ENCODE measurements at regions not wholly inside any gene's neighbourhood (a gene's known extent, or its start where the extent isn't known, plus 50 kb on each side); places are given as distances from the start of the nearest gene placed in this dataset.

DNA sequence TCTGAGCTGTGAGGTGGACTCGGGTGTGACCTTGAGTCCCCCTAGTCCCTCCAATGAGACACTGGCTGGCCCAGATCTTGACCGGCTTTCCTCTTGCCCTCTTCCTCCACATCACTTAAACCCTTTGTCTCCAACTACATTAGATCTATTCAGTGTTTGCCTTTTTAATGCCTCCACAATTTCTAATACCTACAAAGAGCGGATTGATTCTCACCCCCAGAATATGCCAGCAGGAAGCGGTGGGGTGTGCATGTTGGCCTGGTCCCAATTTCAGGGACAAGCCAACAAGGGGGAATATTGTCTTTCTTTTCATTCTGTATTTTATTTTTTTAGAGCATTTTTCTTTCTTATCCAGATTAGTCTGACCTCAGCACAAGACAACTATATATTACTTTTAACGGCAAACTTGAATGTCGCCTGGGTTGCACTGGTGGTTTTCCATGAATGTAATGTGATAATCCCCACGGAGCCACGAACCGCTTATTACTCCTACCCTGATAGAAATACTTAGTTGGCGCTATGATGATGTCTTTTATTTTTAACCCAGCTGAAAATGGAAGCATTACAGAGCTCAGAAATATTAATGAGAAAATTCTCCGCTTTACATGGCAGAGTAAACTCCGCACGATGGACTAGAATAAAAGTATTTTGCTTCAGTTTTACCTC lies 68.5 kb upstream of the MYO10 start:
- no peaks in the 10 kb centered on the region for H3K27me3 ChIP-seq (ENCODE audit: control insufficient read depth in 1 of 2, insufficient read depth in 1 of 2, low read length in 2 of 2)
- no peak overlapping the region for H2AK5ac ChIP-seq (ENCODE audit: low read length, severe bottlenecking)
- no peaks in the 10 kb centered on the region for H3K79me1 ChIP-seq (replicated peaks; ENCODE audit: low read length, poor library complexity, severe bottlenecking)
- H2BK15ac ChIP-seq (ENCODE audit: low read depth, poor library complexity, severe bottlenecking), result no peak overlapping the region
- no peak overlapping the region for H3K14ac ChIP-seq (ENCODE audit: low read length in 2 of 2)
- no peak overlapping the region for H4K8ac ChIP-seq (ENCODE audit: low read length)
- peak overlapping the region in 1 of 2 experiments; percentile 13 for H3K4ac ChIP-seq (ENCODE audit: low read depth in 1 of 2, low read length in 2 of 2)
- no peaks in the 10 kb centered on the region for H3K36me3 ChIP-seq (ENCODE audit: control insufficient read depth in 1 of 2, insufficient read depth in 2 of 2, low read depth in 1 of 2, low read length in 2 of 2)
- no peak overlapping the region for H3K9ac ChIP-seq (ENCODE audit: low read length)
- no peak overlapping the region for H2AFZ ChIP-seq (ENCODE audit: low read depth, low read length)
- no peak overlapping the region for H2BK5ac ChIP-seq (ENCODE audit: low read depth, low read length, poor library complexity, severe bottlenecking)
- H3K4me1 ChIP-seq (ENCODE audit: control insufficient read depth, insufficient read depth, low read depth, low read length), result peaks cover 3% of the 10 kb centered on the region
- no peak overlapping the region for H2BK12ac ChIP-seq (ENCODE audit: low read length in 2 of 2)
- DNase-seq, result no peak
- no peak overlapping the region for H3K27ac ChIP-seq (ENCODE audit: low read length, poor library complexity, severe bottlenecking)
- H2BK120ac ChIP-seq (ENCODE audit: low read depth, low read length), result peak overlapping the region; percentile 27
- no peak overlapping the region for H4K91ac ChIP-seq (ENCODE audit: low read length)
- H3K4me2 ChIP-seq (ENCODE audit: low read length, poor library complexity, severe bottlenecking), result no peak overlapping the region
- no peak overlapping the region for H3K4me3 ChIP-seq (ENCODE audit: insufficient read depth in 1 of 2, low read depth in 1 of 2, low read length in 2 of 2)
- 98% methylated on average over 12 of the region's 13 CpGs for WGBS
- no peaks in the 10 kb centered on the region for H3K9me3 ChIP-seq (ENCODE audit: control insufficient read depth, low read length)
- H3K18ac ChIP-seq (ENCODE audit: low read depth in 1 of 2, low read length in 2 of 2), result peak overlapping the region in 1 of 2 experiments; percentile 64
- H3K23ac ChIP-seq (ENCODE audit: low read length in 2 of 2), result peak overlapping the region in 1 of 2 experiments; percentile 42

DNA sequence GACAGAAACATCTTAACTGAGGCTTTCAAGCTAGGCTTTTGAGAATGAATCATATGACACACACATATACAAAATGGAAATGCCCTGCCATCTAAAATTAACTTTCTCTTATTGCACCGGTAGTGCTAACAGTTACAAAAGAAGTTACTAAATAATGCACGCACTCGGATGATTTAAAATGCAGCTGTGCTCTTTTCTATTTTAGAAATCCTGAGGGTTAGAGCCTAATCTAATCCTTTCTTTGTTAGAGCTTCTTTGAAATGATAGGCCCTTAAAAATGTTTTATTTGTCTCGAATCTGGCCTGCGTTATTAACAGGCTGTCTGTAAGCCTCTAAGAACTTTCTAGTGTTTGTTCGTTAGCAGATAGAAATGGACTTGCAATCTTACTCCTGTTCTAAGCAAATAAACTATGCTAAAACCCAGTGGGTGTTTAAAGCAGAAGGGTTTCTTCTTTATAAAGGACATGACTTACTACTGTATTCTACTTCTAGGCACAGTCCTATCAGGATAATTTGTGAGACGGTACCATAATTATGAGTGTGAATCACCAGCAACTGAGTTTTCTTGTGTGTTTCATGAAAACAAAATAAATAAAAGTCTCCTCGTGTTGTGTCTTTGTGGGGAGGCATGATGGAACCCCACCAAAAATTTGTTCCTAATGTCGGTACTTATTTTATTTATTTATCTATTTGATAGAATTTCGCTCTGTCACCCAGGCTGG lies 69.2 kb upstream of the MYO10 start:
- H3K27ac ChIP-seq (ENCODE audit: low read length, poor library complexity, severe bottlenecking), result no peak overlapping the region
- H3K4me3 ChIP-seq (ENCODE audit: insufficient read depth in 1 of 2, low read depth in 1 of 2, low read length in 2 of 2), result no peak overlapping the region
- H3K4ac ChIP-seq (ENCODE audit: low read depth in 1 of 2, low read length in 2 of 2), result no peak overlapping the region
- no peak overlapping the region for H3K4me2 ChIP-seq (ENCODE audit: low read length, poor library complexity, severe bottlenecking)
- H3K9ac ChIP-seq (ENCODE audit: low read length), result no peak overlapping the region
- H2BK120ac ChIP-seq (ENCODE audit: low read depth, low read length), result no peak overlapping the region
- no peak overlapping the region for H2BK12ac ChIP-seq (ENCODE audit: low read length in 2 of 2)
- H4K91ac ChIP-seq (ENCODE audit: low read length), result no peak overlapping the region
- H2BK15ac ChIP-seq (ENCODE audit: low read depth, poor library complexity, severe bottlenecking), result no peak overlapping the region
- H3K4me1 ChIP-seq (ENCODE audit: control insufficient read depth, insufficient read depth, low read depth, low read length), result peaks cover 3% of the 10 kb centered on the region
- H3K27me3 ChIP-seq (ENCODE audit: control insufficient read depth in 1 of 2, insufficient read depth in 1 of 2, low read length in 2 of 2), result no peaks in the 10 kb centered on the region
- no peak overlapping the region for H2AFZ ChIP-seq (ENCODE audit: low read depth, low read length)
- no peaks in the 10 kb centered on the region for H3K36me3 ChIP-seq (ENCODE audit: control insufficient read depth in 1 of 2, insufficient read depth in 2 of 2, low read depth in 1 of 2, low read length in 2 of 2)
- H3K79me1 ChIP-seq (replicated peaks; ENCODE audit: low read length, poor library complexity, severe bottlenecking), result no peaks in the 10 kb centered on the region
- no peak overlapping the region for H2AK5ac ChIP-seq (ENCODE audit: low read length, severe bottlenecking)
- H3K9me3 ChIP-seq (ENCODE audit: control insufficient read depth, low read length), result no peaks in the 10 kb centered on the region
- no peak for DNase-seq
- H4K8ac ChIP-seq (ENCODE audit: low read length), result no peak overlapping the region
- H3K14ac ChIP-seq (ENCODE audit: low read length in 2 of 2), result no peak overlapping the region
- no peak overlapping the region for H3K23ac ChIP-seq (ENCODE audit: low read length in 2 of 2)
- no peak overlapping the region for H2BK5ac ChIP-seq (ENCODE audit: low read depth, low read length, poor library complexity, severe bottlenecking)
- 80% methylated on average over 8 of the region's 10 CpGs for WGBS
- no peak overlapping the region for H3K18ac ChIP-seq (ENCODE audit: low read depth in 1 of 2, low read length in 2 of 2)

DNA sequence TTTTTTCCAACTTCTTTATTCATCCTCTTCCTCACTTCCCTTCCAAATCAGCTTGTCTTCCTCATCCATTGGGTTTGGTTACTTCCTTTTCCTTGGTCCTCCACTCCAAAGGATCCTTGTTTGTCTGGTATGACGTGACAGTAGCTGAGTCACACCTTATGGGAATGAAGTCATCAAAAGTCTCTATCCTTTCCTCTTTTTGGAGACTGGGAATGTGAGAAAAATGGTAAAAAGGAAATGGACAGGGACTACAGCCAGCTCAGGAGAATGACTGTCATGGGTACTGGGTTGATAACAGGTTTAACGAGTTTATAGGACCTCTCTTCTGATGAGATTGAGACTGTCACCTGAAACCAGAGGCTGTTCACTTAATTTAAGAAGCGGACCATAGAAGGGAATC lies 76.2 kb upstream of the MYO10 start:
- Histone ChIP-seq H3K4ac (ENCODE audit: low read depth in 1 of 2, low read length in 2 of 2) (no peak overlapping the region), H2AFZ (ENCODE audit: low read depth, low read length) (no peak overlapping the region), H3K27ac (ENCODE audit: low read length, poor library complexity, severe bottlenecking) (no peak overlapping the region), H2BK12ac (ENCODE audit: low read length in 2 of 2) (no peak overlapping the region), H2BK120ac (ENCODE audit: low read depth, low read length) (no peak overlapping the region), H3K36me3 (ENCODE audit: control insufficient read depth in 1 of 2, insufficient read depth in 2 of 2, low read depth in 1 of 2, low read length in 2 of 2) (no peaks in the 10 kb centered on the region), H3K4me3 (ENCODE audit: insufficient read depth in 1 of 2, low read depth in 1 of 2, low read length in 2 of 2) (no peak overlapping the region), H3K79me1 (replicated peaks; ENCODE audit: low read length, poor library complexity, severe bottlenecking) (no peaks in the 10 kb centered on the region), H2BK5ac (ENCODE audit: low read depth, low read length, poor library complexity, severe bottlenecking) (no peak overlapping the region), H3K14ac (ENCODE audit: low read length in 2 of 2) (no peak overlapping the region), H4K91ac (ENCODE audit: low read length) (no peak overlapping the region), H4K8ac (ENCODE audit: low read length) (no peak overlapping the region), H3K4me1 (ENCODE audit: control insufficient read depth, insufficient read depth, low read depth, low read length) (peaks cover 2% of the 10 kb centered on the region), H2BK15ac (ENCODE audit: low read depth, poor library complexity, severe bottlenecking) (no peak overlapping the region), H3K9ac (ENCODE audit: low read length) (no peak overlapping the region), H3K27me3 (ENCODE audit: control insufficient read depth in 1 of 2, insufficient read depth in 1 of 2, low read length in 2 of 2) (no peaks in the 10 kb centered on the region), H3K18ac (ENCODE audit: low read depth in 1 of 2, low read length in 2 of 2) (no peak overlapping the region), H3K23ac (ENCODE audit: low read length in 2 of 2) (no peak overlapping the region), H2AK5ac (ENCODE audit: low read length, severe bottlenecking) (no peak overlapping the region), H3K9me3 (ENCODE audit: control insufficient read depth, low read length) (no peaks in the 10 kb centered on the region), H3K4me2 (ENCODE audit: low read length, poor library complexity, severe bottlenecking) (no peak overlapping the region)
- peak; percentile 39 for DNase-seq
- 58% methylated on average over 3 of the region's 3 CpGs for WGBS

DNA sequence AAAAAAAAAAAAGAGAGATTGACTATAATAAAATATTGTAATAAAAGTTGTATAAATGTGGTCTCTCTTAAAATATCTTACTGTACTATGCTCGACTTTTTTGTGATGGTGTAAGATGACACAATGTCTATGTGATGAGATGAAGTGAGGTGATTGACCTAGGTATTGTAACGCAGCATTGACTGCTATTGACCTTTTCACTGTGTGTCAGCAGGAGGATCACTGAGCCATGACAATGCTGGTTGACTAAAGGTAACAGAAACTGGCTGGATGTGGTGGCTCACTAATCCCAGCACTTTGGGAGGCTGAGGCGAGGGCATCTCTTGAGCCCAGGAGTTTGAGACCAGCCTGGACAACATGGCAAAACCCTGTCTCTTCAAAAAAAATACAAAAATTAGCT lies 78.6 kb upstream of the MYO10 start:
- no peak for DNase-seq
- Histone ChIP-seq H3K4me3 (ENCODE audit: insufficient read depth in 1 of 2, low read depth in 1 of 2, low read length in 2 of 2) (no peak overlapping the region), H3K9ac (ENCODE audit: low read length) (no peak overlapping the region), H3K4me1 (ENCODE audit: control insufficient read depth, insufficient read depth, low read depth, low read length) (peaks cover 2% of the 10 kb centered on the region), H2BK5ac (ENCODE audit: low read depth, low read length, poor library complexity, severe bottlenecking) (no peak overlapping the region), H2BK12ac (ENCODE audit: low read length in 2 of 2) (peak overlapping the region in 1 of 2 experiments; percentile 5), H3K36me3 (ENCODE audit: control insufficient read depth in 1 of 2, insufficient read depth in 2 of 2, low read depth in 1 of 2, low read length in 2 of 2) (no peaks in the 10 kb centered on the region), H4K8ac (ENCODE audit: low read length) (no peak overlapping the region), H3K18ac (ENCODE audit: low read depth in 1 of 2, low read length in 2 of 2) (no peak overlapping the region), H3K27ac (ENCODE audit: low read length, poor library complexity, severe bottlenecking) (no peak overlapping the region), H2AFZ (ENCODE audit: low read depth, low read length) (no peak overlapping the region), H4K91ac (ENCODE audit: low read length) (no peak overlapping the region), H3K9me3 (ENCODE audit: control insufficient read depth, low read length) (no peaks in the 10 kb centered on the region), H3K4ac (ENCODE audit: low read depth in 1 of 2, low read length in 2 of 2) (no peak overlapping the region), H3K14ac (ENCODE audit: low read length in 2 of 2) (no peak overlapping the region), H3K23ac (ENCODE audit: low read length in 2 of 2) (no peak overlapping the region), H2AK5ac (ENCODE audit: low read length, severe bottlenecking) (no peak overlapping the region), H3K27me3 (ENCODE audit: control insufficient read depth in 1 of 2, insufficient read depth in 1 of 2, low read length in 2 of 2) (no peaks in the 10 kb centered on the region), H2BK15ac (ENCODE audit: low read depth, poor library complexity, severe bottlenecking) (no peak overlapping the region), H3K79me1 (replicated peaks; ENCODE audit: low read length, poor library complexity, severe bottlenecking) (no peaks in the 10 kb centered on the region), H2BK120ac (ENCODE audit: low read depth, low read length) (no peak overlapping the region), H3K4me2 (ENCODE audit: low read length, poor library complexity, severe bottlenecking) (no peak overlapping the region)
- WGBS, result 92% methylated on average over 3 of the region's 3 CpGs
